ENCODE measurements at regions not wholly inside any gene's neighbourhood (a gene's known extent, or its start where the extent isn't known, plus 50 kb on each side); places are given as distances from the start of the nearest gene placed in this dataset.

DNA sequence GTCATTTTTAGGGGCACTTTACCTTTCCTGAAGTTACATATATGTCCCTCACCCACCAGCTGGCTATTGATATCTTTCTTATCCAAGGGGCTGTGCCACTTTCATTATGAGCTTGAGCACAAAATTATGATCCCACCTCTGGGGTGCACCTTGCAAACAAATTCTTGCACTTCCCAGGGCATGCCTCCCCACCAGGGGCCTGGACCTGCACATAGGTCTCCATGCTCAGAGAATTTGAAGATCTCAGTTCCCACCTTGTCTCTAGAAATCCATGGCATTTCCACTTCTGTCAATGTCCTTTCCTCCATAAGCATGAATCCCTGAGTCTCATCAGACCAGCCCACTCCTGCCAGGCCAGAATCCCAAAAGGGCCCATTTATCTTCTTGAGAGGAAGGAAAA, 449.1 kb upstream of the REG3G start:
- DNase-seq (ENCODE audit: low read depth), result no peak
- in situ Hi-C loops (cut with HindIII; ENCODE audit: low sequenced_read_pairs), result no loop called here
- H3K4me3 ChIP-seq (ENCODE audit: low read depth, low read length), result no peak overlapping the region
- TF ChIP-seq, protein P1, sequence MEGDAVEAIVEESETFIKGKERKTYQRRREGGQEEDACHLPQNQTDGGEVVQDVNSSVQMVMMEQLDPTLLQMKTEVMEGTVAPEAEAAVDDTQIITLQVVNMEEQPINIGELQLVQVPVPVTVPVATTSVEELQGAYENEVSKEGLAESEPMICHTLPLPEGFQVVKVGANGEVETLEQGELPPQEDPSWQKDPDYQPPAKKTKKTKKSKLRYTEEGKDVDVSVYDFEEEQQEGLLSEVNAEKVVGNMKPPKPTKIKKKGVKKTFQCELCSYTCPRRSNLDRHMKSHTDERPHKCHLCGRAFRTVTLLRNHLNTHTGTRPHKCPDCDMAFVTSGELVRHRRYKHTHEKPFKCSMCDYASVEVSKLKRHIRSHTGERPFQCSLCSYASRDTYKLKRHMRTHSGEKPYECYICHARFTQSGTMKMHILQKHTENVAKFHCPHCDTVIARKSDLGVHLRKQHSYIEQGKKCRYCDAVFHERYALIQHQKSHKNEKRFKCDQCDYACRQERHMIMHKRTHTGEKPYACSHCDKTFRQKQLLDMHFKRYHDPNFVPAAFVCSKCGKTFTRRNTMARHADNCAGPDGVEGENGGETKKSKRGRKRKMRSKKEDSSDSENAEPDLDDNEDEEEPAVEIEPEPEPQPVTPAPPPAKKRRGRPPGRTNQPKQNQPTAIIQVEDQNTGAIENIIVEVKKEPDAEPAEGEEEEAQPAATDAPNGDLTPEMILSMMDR (IDR thresholded peaks at IDR 0.05; ENCODE audit: low read depth, low read length, missing control alignments), result no peak

DNA sequence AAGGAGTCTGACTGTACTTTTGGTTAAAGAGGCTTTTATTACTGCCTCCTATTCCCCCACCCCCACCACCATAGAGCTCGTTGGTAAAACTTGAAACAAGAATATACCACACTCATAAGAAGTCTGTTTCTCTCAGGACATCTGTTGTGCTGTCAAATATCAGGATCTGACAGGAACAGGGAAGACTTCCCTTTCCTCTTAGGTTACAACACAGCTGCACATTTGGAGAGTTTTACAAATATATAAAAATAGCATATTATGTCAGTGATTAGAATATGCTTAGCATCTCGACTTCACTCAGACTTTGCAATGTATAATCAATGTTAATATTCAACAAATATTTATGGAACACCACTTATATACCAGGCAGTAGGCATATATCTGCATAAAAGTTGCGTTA, 439.6 kb upstream of the REG3G start:
- TF ChIP-seq, protein P1 (IDR thresholded peaks at IDR 0.05; ENCODE audit: low read depth, low read length, missing control alignments), result no peak
- H3K4me3 ChIP-seq (ENCODE audit: low read depth, low read length), result no peak overlapping the region
- in situ Hi-C loops (cut with HindIII; ENCODE audit: low sequenced_read_pairs), result no loop called here
- DNase-seq (ENCODE audit: low read depth), result no peak

- H3K4me3 ChIP-seq (ENCODE audit: low read depth, low read length), result no peak overlapping the region
- TF ChIP-seq, protein P1 (IDR thresholded peaks at IDR 0.05; ENCODE audit: low read depth, low read length, missing control alignments), result no peak
- DNase-seq (ENCODE audit: low read depth), result no peak
- in situ Hi-C loops (cut with HindIII; ENCODE audit: low sequenced_read_pairs), result no loop called here
These were observed 439.2 kb upstream of the REG3G start for GRCh38 chr2:78586316-78586715.

DNA sequence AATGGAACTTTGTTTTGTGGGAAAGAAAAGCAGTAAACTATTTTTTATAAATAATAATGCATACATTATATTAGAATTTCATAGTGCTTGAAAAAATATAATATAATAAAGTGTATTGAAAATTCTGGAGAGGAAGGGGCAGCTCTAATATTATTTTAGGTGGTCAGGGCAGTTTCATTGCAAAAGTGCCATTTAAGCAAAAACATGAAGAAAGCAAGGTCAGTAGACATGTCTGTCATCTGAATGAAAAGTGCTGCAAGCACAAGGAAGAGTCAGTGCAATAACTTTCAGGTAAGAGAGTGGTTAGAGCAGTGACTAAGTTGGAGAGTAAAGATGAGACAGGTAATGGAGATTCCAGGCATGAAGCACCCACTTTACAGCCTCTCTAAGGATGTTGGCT, 435.6 kb upstream of the REG3G start:
- H3K4me3 ChIP-seq (ENCODE audit: low read depth, low read length), result no peak overlapping the region
- DNase-seq (ENCODE audit: low read depth), result no peak
- in situ Hi-C loops (cut with HindIII; ENCODE audit: low sequenced_read_pairs), result no loop called here
- TF ChIP-seq, protein P1 (IDR thresholded peaks at IDR 0.05; ENCODE audit: low read depth, low read length, missing control alignments), result no peak

- H3K4me3 ChIP-seq (ENCODE audit: low read depth, low read length), result no peak overlapping the region
- TF ChIP-seq, protein P1 (IDR thresholded peaks at IDR 0.05; ENCODE audit: low read depth, low read length, missing control alignments), result no peak
- in situ Hi-C loops (cut with HindIII; ENCODE audit: low sequenced_read_pairs), result no loop called here
- no peak for DNase-seq (ENCODE audit: low read depth)
These were observed 433.0 kb upstream of the REG3G start for GRCh38 chr2:78592491-78592890.

DNA sequence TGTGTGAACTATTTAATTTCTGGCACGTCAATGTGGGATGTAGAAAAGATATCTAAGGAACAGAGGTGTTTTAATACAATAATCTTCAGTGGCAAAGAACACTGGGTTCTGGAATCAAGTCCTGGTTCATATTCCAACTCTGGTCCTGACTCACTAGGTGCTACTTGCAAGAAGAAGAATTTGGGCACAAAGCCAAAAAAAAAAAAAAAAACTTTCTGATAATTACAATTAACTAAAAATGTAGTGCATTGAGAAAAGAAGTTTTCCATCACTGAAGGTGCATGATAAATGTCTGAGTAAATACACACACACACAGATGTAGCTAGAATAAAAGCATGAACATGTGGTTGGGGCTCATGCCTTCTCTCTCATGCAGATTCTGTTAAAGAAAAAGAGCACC, 424.4 kb upstream of the REG3G start:
- H3K4me3 ChIP-seq (ENCODE audit: low read depth, low read length), result no peak overlapping the region
- TF ChIP-seq, protein P1 (IDR thresholded peaks at IDR 0.05; ENCODE audit: low read depth, low read length, missing control alignments), result no peak
- in situ Hi-C loops (cut with HindIII; ENCODE audit: low sequenced_read_pairs), result no loop called here
- DNase-seq (ENCODE audit: low read depth), result no peak

- no peak for DNase-seq (ENCODE audit: low read depth)
- H3K4me3 ChIP-seq (ENCODE audit: low read depth, low read length), result no peak overlapping the region
These were observed 422.6 kb upstream of the REG3G start for GRCh38 chr2:78602862-78603261.

More at GRCh38 chr2:78602862-78603261, 422.6 kb upstream of the REG3G start:
- in situ Hi-C loops (cut with HindIII; ENCODE audit: low sequenced_read_pairs), result no loop called here
- TF ChIP-seq, protein P1 (IDR thresholded peaks at IDR 0.05; ENCODE audit: low read depth, low read length, missing control alignments), result no peak
